COR-L47 (cell line): ENCODE measurements at regions not wholly inside any gene's neighbourhood (a gene's known extent, or its start where the extent isn't known, plus 50 kb on each side); places are given as distances from the start of the nearest gene placed in this dataset.

Experiments used
- DNase-seq: peaks from one replicate; lab custom pipeline; 2025; lab: John Stamatoyannopoulos, UW

GRCh38 chr10:27451054-27451453 is 53.0 kb upstream of the RAB18 start:
- DNase-seq, result no peak

- DNase-seq, result no peak
Observed at GRCh38 chr10:27450225-27450624, 53.9 kb upstream of the RAB18 start.

GRCh38 chr10:27449571-27449970 is 54.5 kb upstream of the RAB18 start:
- no peak for DNase-seq

DNA sequence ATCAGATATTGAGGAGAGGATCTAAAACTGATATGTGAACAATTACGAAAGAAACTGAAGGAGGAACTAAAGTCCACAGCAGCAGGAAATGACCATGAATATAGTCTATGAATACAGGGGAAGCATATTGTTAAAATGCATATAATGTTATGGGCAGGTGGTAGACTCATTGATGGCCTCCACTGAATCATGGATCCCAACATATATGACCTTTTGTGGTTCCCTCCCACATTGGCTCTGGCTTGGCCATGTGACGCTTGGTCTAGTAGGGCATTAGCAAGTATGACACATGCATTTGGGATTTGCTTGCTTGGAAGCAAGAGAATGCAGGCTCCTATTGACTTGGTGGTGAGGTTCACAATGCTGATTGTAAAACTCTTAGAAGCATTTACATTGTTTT is 55.2 kb upstream of the RAB18 start:
- no peak for DNase-seq

GRCh38 chr10:27447540-27447939 is 56.6 kb upstream of the RAB18 start:
- DNase-seq, result no peak

DNA sequence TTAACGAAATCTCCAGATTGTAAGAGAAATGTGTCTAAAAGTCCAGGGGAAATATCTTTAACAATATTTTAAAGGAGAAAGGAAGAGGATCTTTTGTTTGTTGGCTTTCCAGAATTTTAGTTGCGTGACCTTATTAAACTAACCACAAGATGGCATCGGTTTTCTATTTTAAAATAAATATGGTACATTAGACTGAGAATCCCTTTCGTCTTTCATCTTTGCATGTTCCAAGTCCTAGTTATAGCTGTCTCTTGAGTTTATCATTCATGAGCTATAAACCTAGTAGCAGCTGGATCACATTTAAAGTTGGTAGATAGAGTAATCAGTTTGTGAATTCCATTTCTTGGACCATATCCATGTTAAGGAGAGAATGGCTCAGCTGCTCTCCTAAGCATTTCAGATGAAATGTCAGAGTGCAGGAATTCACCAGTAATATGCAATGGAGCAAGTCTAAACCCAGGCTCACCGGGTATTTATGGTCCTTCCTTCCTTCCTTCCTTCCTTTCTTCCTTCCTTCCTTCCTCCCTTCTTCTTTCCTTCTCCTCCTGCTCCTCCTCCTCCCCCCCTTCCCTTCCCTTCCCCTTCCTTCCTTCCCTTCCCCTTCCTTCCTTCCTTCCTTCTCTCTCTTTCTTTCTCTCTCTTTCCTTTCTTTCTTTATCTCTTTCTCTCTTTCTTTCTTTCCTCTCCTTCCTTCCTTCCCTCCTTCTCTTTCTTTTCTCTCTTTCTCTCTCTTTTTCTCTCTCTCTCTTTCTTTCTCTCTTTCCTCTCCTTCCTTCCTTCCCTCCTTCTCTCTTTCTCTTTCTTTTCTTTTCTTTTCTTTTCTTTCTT is 57.8 kb upstream of the RAB18 start:
- peak; percentile 0 for DNase-seq

DNA sequence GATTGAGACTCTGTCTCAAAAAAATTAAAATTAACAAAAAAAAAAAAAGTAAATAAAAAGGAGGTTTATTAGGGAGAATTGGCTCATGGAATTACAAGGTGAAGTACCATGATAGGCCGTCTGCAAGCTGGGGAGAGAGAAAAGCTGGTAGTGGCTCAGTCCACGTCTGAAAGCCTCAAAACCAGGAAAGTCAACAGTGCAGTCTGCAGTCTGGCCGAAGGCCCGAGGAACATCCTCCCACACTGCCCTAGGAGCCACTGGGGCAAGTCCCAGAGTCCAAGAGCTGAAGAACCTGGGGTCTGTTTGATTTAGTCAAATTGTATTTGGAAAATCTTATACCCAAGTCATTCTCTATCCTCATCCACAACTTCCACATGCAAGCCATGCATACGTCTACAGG is 59.0 kb upstream of the RAB18 start:
- DNase-seq, result no peak

DNA sequence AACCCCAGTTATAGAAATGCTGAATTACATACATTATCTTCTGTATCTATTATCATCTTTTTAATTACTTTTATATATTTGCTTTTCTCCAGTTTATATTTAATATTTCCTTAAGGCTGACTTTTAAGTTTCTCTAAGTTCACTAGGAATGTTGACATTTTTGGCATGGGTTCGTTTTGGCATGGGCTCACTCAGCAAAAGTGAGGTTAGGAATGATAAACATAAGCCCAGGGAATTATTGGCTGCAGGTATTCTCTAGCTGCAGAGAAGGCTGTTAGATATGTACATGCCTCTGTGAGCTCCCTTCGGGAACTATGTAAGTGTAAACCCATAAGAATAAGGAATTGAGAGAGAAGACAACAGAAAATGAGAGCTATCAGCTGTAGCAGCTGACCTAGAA is 63.6 kb upstream of the RAB18 start:
- no peak for DNase-seq

DNA sequence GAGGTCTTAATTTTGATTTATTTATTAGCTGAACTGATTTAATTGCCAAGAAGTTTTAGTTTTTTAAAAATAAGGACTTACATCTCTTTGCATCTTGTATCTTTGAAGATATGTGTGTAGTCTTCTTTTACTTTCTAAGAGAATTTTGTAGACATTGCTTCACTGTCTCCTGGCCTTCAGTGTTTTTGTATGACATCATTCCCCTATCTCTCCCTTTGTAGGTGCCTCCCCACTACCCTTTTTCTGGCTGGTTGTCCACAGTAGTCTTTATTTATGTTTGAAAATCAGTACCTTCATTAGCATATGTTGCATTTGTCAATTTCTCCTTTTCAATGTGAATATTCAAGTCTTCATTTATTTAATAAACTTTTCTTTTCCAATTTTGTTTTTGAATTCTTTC is 64.1 kb upstream of the RAB18 start:
- no peak for DNase-seq

- no peak for DNase-seq
Observed at GRCh38 chr10:27439101-27439500, 65.0 kb upstream of the RAB18 start.

DNA sequence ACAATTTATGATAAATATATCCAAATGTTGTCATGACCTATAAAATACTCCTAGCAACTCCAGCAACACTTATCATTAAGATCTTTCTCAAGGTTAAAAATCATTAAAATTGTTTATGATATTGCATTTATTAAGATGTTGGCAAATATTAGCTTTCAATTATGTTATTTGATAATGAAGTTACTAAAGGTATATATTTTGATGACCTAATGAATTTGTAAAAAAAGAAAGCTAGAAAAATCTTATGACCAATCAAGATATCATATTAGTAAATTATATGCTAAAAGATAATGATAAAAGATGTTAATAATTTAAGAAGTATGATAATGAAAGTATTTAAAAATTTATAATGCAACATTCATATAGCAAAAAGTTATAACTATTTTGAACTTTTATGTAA is 66.3 kb upstream of the RAB18 start:
- no peak for DNase-seq

- DNase-seq, result no peak
Observed at GRCh38 chr10:27436710-27437109, 67.4 kb upstream of the RAB18 start.

DNA sequence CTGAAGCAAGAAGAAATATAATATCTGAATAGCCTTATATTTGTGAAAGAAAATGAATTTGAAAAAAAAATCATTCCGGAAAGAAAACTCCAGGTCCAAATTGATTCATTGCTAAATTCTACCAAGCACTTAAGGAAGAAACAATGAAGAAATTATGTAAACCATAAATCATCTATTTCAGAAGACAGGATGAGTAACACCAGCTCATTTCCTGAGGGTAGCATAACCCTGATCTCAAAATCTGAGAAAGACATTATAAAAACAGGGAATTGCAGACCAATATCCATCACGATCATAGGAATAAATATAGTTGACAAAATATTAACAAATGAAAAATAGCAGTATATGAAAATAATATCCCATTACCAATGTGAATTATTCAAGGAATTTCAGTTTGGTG is 70.1 kb upstream of the RAB18 start:
- DNase-seq, result no peak

GRCh38 chr10:27426948-27427467 is 77.1 kb upstream of the RAB18 start:
- no peak for DNase-seq

DNA sequence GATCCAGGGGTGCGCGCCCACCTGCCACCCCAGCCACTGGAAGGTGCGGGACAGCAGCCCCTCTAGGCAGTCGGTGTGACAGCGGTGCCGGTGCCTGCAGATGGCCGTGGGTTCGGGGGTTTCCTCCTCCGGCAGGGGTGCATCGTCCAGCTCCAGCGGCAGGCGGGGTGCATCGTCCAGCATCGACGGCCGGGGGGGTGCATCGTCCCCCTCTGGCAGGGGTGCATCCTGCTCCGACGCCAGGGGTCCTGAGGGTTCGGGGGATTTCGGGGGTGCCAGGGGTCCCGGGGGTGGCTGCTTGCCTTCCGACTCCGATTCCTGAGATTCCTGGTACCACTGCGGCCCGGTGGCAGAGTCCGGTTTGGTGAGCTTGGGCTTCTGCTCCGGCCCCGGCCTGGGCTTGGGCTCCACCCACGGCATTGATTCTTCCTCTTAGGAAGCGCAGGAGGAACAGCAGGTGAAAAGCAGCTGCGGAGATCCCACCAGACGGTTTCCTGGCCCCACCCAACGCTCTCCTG is 90.2 kb upstream of the RAB18 start:
- DNase-seq, result no peak

DNA sequence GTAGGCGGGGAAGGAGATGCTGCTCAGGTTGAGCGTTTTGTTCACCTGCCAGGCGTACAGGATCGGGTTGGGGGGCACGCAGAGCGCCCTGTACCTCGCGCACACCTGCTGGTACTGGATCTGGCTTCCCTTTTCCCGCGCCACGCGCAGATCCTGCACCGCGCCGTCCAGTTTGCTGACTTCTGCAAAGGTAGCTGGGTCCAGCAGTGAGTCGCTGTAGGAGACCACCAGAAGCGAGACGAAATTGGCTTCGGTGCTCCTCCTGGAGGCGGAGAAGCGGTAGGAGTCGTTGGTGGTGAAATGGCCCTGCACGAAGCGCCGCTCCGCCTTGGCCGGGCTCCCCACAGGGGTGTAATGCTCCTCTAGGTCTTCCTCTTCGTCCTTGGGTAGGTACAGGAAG is 90.7 kb upstream of the RAB18 start:
- DNase-seq, result no peak

- no peak for DNase-seq
Observed at GRCh38 chr10:27410153-27410552, 94.0 kb upstream of the RAB18 start.

- no peak for DNase-seq
Observed at GRCh38 chr10:27407271-27407670, 96.8 kb upstream of the RAB18 start.

DNA sequence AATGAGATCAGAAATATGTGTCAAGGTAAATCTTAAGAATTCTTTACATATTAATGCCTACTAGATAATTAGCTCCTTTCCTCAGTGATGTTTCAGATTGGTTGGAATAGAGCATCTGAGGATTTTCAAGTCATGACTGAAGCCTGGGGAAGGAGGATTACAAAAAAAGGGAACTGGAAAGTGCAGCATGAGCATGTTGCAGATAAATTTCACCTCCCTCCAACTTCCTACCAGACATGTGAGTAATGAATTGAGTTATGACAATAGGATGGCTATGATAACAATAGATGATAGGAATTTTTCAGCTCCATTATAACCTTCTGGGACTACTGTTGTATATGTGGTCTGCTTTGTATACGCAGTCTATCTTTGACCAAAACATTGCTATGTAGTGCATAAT is 104.2 kb upstream of the RAB18 start:
- DNase-seq, result no peak

GRCh38 chr10:27393961-27394360 is 110.1 kb upstream of the RAB18 start:
- no peak for DNase-seq

DNA sequence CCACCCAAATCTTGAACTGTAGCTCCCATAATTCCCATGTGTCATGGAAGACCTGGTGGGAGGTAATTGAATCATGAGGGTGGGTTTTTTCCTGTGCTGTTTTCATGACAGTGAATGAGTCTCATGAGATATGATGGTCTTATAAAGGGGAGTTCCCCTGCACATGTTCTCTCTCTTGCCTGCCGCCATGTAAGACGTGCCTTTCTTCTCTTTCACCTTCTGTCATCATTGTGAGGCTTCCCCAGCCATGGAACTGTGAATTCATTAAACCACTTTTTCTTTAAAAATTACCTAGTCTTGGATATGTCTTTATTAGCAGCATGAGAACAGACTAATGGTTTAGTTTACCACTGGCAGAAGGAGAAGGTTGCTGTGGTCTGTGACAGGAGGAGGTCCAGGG is 111.5 kb upstream of the RAB18 start:
- no peak for DNase-seq

GRCh38 chr10:27391916-27392315 is 112.2 kb upstream of the RAB18 start:
- DNase-seq, result no peak

GRCh38 chr10:27391325-27391724 is 112.8 kb upstream of the RAB18 start:
- no peak for DNase-seq

GRCh38 chr10:27390681-27391080 is 113.4 kb upstream of the RAB18 start:
- no peak for DNase-seq
